Body of pancreas (tissue), 4 donors: ENCODE measurements at regions not wholly inside any gene's neighbourhood (a gene's known extent, or its start where the extent isn't known, plus 50 kb on each side); places are given as distances from the start of the nearest gene placed in this dataset.
A peak's percentile ranks its signal among the peaks of the same experiment; 100 is the strongest.

Source experiments
- ATAC-seq: fragments of 150-250 bp; one replicate; pipeline ENCODE4 v1.9.1; 2016
- DNase-seq, 4 donors: peaks; one replicate each; pipeline ENCODE4 v3.0.0-alpha.2; 2019
- H3K27ac ChIP-seq, 4 donors: fragments of 200-600 bp; sonication (generic); 1 replicate in 3 of 4; 2 replicates in 1 of 4; pipeline versions ENCODE4 v1.5.1 to v1.6.1; 2016 to 2019; ENCODE audit warnings: mild to moderate bottlenecking in 1 of 4, mixed read lengths in 1 of 4, moderate library complexity in 1 of 4
- H3K27me3 ChIP-seq, 2 donors: fragments of 200-600 bp; sonication (generic); one replicate each; pipeline ENCODE4 v1.6.0; 2016; ENCODE audit warnings: mild to moderate bottlenecking in 1 of 2
- H3K36me3 ChIP-seq, 2 donors: fragments of 200-600 bp; sonication (generic); replicated peaks in 1 of 2; 2 replicates each; pipeline ENCODE4 v1.5.1; 2016; ENCODE audit warnings: low read depth in 2 of 2; ENCODE audit not compliant: insufficient read depth in 1 of 2
- H3K4me1 ChIP-seq: fragments of 200-600 bp; sonication (generic); one replicate; pipeline ENCODE4 v1.6.0; 2016
- H3K4me3 ChIP-seq, 2 donors: fragments of 200-600 bp; sonication (generic); 1 replicate in 1 of 2; 2 replicates in 1 of 2; pipeline ENCODE4 v1.5.1; 2016 to 2019
- H3K9me3 ChIP-seq, 3 donors: fragments of 200-600 bp; sonication (generic); 1 replicate in 2 of 3; 2 replicates in 1 of 3; pipeline ENCODE4 v1.5.1; 2016
- POLR2A ChIP-seq, 3 donors: fragments of 450-650 bp; IDR thresholded peaks; one replicate each; pipeline ENCODE4 v1.6.1; 2016; ENCODE audit warnings: antibody characterized with exemption in 3 of 3, mild to moderate bottlenecking in 2 of 3
- WGBS, 2 donors: methylation state at CpG; one replicate each; pipeline ENCODE4 v1.1.5; 2017; 5-methylcytosine and 5-hydroxymethylcytosine counted together
- intact Hi-C: fragments of 100-400 bp; cut with DNase I; formaldehyde crosslinking; loops from one replicate; pipeline ENCODE4 v1.15.1; 2023
- TF ChIP-seq, protein P1 (sequence below), 7 experiments: fragments of 450-650 bp in 4 of 7; fragments of 200-600 bp in 3 of 7; sonication (generic) in 3 of 7; IDR thresholded peaks; one replicate each; pipeline ENCODE4 v1.5.1; 2016 to 2019; ENCODE audit warnings: antibody characterized with exemption in 7 of 7

DNA sequence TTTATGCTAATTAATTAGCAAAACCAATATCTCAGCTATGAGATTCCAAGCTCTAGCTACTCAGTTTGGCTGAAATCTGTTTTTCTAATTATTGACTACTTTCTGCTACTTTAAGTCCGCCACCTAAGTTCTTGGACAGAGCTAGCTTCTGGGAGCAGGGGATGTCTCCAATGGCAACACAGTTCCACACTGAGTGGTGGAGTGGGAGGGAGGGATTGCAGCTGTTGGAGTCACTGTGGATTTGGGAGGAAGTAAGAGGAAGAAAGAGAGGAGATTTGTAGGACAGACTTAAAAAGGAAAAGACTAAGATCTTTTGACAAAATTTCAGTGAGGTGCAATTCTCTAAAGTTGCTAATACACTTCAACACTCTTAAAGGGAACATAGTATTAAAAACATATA is 450.8 kb downstream of the NFIB start:
- intact Hi-C loops, result no loop called here
- Histone ChIP-seq H3K27me3 (no peaks in the 10 kb centered on the region), H3K27ac (no peak overlapping the region), H3K4me1 (no peaks in the 10 kb centered on the region), H3K4me3 (no peak overlapping the region), H3K36me3 (no peaks in the 10 kb centered on the region), H3K9me3 (no peaks in the 10 kb centered on the region)
- ATAC-seq (no peak), DNase-seq (peak in 2 of 4 donors; percentile 11 to 33)
- TF ChIP-seq, protein P1, sequence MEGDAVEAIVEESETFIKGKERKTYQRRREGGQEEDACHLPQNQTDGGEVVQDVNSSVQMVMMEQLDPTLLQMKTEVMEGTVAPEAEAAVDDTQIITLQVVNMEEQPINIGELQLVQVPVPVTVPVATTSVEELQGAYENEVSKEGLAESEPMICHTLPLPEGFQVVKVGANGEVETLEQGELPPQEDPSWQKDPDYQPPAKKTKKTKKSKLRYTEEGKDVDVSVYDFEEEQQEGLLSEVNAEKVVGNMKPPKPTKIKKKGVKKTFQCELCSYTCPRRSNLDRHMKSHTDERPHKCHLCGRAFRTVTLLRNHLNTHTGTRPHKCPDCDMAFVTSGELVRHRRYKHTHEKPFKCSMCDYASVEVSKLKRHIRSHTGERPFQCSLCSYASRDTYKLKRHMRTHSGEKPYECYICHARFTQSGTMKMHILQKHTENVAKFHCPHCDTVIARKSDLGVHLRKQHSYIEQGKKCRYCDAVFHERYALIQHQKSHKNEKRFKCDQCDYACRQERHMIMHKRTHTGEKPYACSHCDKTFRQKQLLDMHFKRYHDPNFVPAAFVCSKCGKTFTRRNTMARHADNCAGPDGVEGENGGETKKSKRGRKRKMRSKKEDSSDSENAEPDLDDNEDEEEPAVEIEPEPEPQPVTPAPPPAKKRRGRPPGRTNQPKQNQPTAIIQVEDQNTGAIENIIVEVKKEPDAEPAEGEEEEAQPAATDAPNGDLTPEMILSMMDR (IDR thresholded peaks at IDR 0.05), result no peak
- TF ChIP-seq POLR2A (IDR thresholded peaks at IDR 0.05), result no peak
- 46 to 48% methylated on average over 1 of the region's 1 CpG for WGBS, 2 donors

DNA sequence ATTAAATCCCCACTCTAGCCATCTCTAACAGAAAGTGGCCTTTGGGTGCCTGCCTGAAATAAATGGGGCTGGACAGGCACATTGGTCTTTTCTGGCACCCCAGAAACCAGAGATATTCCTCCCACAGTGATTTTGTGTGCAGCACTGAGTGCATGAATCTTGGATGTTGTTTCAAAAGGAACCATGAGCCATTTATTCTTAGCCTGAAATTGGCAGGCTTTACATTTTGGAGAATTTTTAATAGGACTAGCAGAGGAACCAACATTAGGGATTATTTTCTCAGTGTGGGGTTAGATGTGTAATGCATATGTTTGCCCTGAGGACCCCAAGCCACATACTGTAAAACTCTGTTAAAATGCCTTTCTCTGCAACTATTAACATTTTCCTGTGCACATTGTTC is 451.3 kb downstream of the NFIB start:
- intact Hi-C loops, result no loop called here
- Histone ChIP-seq H3K36me3 (no peaks in the 10 kb centered on the region), H3K9me3 (no peaks in the 10 kb centered on the region), H3K4me3 (no peak overlapping the region), H3K27me3 (no peaks in the 10 kb centered on the region), H3K27ac (no peak overlapping the region), H3K4me1 (no peaks in the 10 kb centered on the region)
- DNase-seq, result no peak
- TF ChIP-seq, protein P1 (IDR thresholded peaks at IDR 0.05), result no peak
- no peak for TF ChIP-seq POLR2A (IDR thresholded peaks at IDR 0.05)
- no peak for ATAC-seq

DNA sequence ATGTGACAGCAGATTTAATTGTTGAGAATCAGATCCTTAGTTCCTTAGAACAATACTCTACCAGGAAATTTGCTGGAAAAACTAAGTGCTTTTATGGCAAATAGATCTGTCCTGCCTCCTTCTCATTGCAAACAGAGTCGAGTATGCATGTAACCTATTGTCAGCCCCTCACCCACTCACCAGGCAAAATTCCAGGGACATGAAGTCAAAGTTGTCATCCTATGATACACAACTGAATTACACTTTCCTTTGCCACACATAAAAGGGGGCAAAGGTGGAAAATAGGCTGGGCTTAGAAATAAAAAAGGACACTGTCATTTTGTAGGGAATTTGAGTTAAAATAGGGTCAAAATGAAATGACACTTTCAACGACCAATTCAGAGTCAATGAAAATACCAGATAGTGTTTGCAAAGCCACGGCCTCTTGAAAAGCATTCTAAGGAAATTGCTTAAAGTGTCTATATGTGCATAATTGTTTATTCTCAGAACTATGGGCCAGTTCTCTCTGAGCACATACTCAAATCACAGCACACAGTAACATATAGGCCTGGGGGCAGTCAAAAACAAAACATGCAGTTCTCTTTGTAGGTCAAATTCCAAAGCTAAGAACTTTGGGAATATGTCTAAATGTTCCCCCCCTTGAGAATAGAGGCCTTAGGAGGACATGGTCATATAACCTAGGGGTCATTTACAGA is 452.8 kb downstream of the NFIB start:
- intact Hi-C loops, result no loop called here
- DNase-seq, result no peak
- TF ChIP-seq POLR2A (IDR thresholded peaks at IDR 0.05), result no peak
- TF ChIP-seq, protein P1 (IDR thresholded peaks at IDR 0.05), result no peak
- ATAC-seq, result no peak
- 61 to 62% methylated on average over 3 of the region's 3 CpGs for WGBS, 2 donors
- H3K9me3 ChIP-seq, result no peaks in the 10 kb centered on the region
- no peaks in the 10 kb centered on the region for H3K27me3 ChIP-seq
- H3K36me3 ChIP-seq, result no peaks in the 10 kb centered on the region
- H3K4me1 ChIP-seq, result no peaks in the 10 kb centered on the region
- no peak overlapping the region for H3K27ac ChIP-seq
- no peak overlapping the region for H3K4me3 ChIP-seq

DNA sequence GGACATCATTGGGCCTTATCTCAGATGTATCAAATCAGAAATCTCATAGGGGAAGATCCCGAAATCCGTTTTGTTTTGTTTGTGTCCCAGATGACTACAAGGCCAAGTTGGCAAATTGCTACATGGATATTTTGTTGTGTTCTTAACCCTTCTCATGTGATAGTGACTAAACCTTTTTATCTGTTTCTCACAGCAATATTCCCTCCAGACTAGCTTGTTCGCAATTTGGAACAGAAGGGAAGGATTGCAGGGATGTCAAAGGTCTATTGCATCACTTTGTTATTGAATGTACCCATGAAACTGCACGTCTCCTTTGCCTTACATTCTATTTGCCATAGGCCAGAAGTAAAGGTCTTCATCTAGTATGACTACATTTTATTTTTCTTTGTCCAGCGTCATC is 453.9 kb downstream of the NFIB start:
- 73 to 74% methylated on average over 5 of the region's 5 CpGs for WGBS, 2 donors
- no peak overlapping the region for H3K27ac ChIP-seq
- no peaks in the 10 kb centered on the region for H3K36me3 ChIP-seq
- TF ChIP-seq, protein P1 (IDR thresholded peaks at IDR 0.05), result no peak
- no peak for TF ChIP-seq POLR2A (IDR thresholded peaks at IDR 0.05)
- intact Hi-C loops, result no loop called here
- H3K27me3 ChIP-seq, result no peaks in the 10 kb centered on the region
- no peak overlapping the region for H3K4me3 ChIP-seq
- ATAC-seq (no peak), DNase-seq (no peak)
- no peaks in the 10 kb centered on the region for H3K4me1 ChIP-seq
- H3K9me3 ChIP-seq, result no peaks in the 10 kb centered on the region

DNA sequence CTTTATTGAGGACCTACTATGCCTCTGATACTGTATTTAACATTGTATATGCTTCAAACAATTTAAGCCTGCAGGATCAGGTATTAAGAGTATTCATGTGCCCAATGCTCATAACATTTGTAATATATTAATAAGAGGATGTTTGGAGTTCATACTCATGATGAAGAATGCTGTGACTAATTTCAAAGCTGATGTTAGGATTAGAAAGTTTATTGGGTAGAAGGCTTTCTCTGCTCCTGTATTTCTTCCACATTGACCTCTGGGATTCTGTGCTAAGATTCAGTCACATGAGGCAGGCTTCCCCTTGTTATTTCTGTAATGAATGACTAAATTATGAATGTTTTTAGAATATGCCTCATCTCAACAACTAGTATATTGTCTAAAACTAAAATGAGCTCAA is 456.4 kb downstream of the NFIB start:
- ATAC-seq (no peak), DNase-seq (no peak)
- Histone ChIP-seq H3K4me1 (no peaks in the 10 kb centered on the region), H3K4me3 (no peak overlapping the region), H3K27ac (no peak overlapping the region), H3K9me3 (no peaks in the 10 kb centered on the region), H3K36me3 (no peaks in the 10 kb centered on the region), H3K27me3 (no peaks in the 10 kb centered on the region)
- no peak for TF ChIP-seq POLR2A (IDR thresholded peaks at IDR 0.05)
- TF ChIP-seq, protein P1 (IDR thresholded peaks at IDR 0.05), result no peak
- intact Hi-C loops, result no loop called here
